ENCODE measurements at regions not wholly inside any gene's neighbourhood (a gene's known extent, or its start where the extent isn't known, plus 50 kb on each side); places are given as distances from the start of the nearest gene placed in this dataset.
"Not testable (repeated sequence)": the region's sequence is repeated elsewhere in the genome, so short reads cannot be mapped to it uniquely, and the experiment has no call there.

- H3K9ac ChIP-seq (ENCODE audit: low read length): no peak overlapping the region
- no peak overlapping the region for H3K4me3 ChIP-seq (ENCODE audit: low read length)
- H3K9me3 ChIP-seq (ENCODE audit: control insufficient read depth, low read depth, low read length): no peaks in the 10 kb centered on the region
- peaks cover 11% of the 10 kb centered on the region for H3K27me3 ChIP-seq (ENCODE audit: control insufficient read depth, insufficient read depth, low read length)
- H3K4me1 ChIP-seq (ENCODE audit: control insufficient read depth, low read depth, low read length): peaks cover 18% of the 10 kb centered on the region
- H3K36me3 ChIP-seq (ENCODE audit: control insufficient read depth, low read depth, low read length): no peaks in the 10 kb centered on the region
- no peak overlapping the region for H3K27ac ChIP-seq (ENCODE audit: low read length)
Observed at GRCh38 chr2:64922482-64923384, 66.5 kb upstream of the SLC1A4 start.

- H3K9me3 ChIP-seq (ENCODE audit: control insufficient read depth, low read depth, low read length): no peaks in the 10 kb centered on the region
- H3K9ac ChIP-seq (ENCODE audit: low read length): no peak overlapping the region
- H3K4me1 ChIP-seq (ENCODE audit: control insufficient read depth, low read depth, low read length): peaks cover 12% of the 10 kb centered on the region
- no peaks in the 10 kb centered on the region for H3K36me3 ChIP-seq (ENCODE audit: control insufficient read depth, low read depth, low read length)
- H3K27me3 ChIP-seq (ENCODE audit: control insufficient read depth, insufficient read depth, low read length): peaks cover 11% of the 10 kb centered on the region
- H3K4me3 ChIP-seq (ENCODE audit: low read length): no peak overlapping the region
- no peak overlapping the region for H3K27ac ChIP-seq (ENCODE audit: low read length)
Observed at GRCh38 chr2:64923385-64923710, 65.9 kb upstream of the SLC1A4 start.

GRCh38 chr2:64924170-64924934, 64.8 kb upstream of the SLC1A4 start:
- Histone ChIP-seq H3K27me3 (ENCODE audit: control insufficient read depth, insufficient read depth, low read length) (peaks cover 5% of the 10 kb centered on the region), H3K36me3 (ENCODE audit: control insufficient read depth, low read depth, low read length) (no peaks in the 10 kb centered on the region), H3K9me3 (ENCODE audit: control insufficient read depth, low read depth, low read length) (no peaks in the 10 kb centered on the region), H3K9ac (ENCODE audit: low read length) (no peak overlapping the region), H3K4me3 (ENCODE audit: low read length) (no peak overlapping the region), H3K27ac (ENCODE audit: low read length) (no peak overlapping the region), H3K4me1 (ENCODE audit: control insufficient read depth, low read depth, low read length) (peaks cover 3% of the 10 kb centered on the region)

GRCh38 chr2:64925930-64926722, 63.1 kb upstream of the SLC1A4 start:
- H3K27me3 ChIP-seq (ENCODE audit: control insufficient read depth, insufficient read depth, low read length); H3K4me3 ChIP-seq (ENCODE audit: low read length); H3K36me3 ChIP-seq (ENCODE audit: control insufficient read depth, low read depth, low read length); H3K27ac ChIP-seq (ENCODE audit: low read length); H3K4me1 ChIP-seq (ENCODE audit: control insufficient read depth, low read depth, low read length); H3K9ac ChIP-seq (ENCODE audit: low read length); H3K9me3 ChIP-seq (ENCODE audit: control insufficient read depth, low read depth, low read length): not testable (repeated sequence)

GRCh38 chr2:64928813-64929212, 60.4 kb upstream of the SLC1A4 start:
- Histone ChIP-seq H3K4me3 (ENCODE audit: low read length) (no peak overlapping the region), H3K9ac (ENCODE audit: low read length) (no peak overlapping the region), H3K4me1 (ENCODE audit: control insufficient read depth, low read depth, low read length) (no peaks in the 10 kb centered on the region), H3K27me3 (ENCODE audit: control insufficient read depth, insufficient read depth, low read length) (no peaks in the 10 kb centered on the region), H3K27ac (ENCODE audit: low read length) (no peak overlapping the region), H3K36me3 (ENCODE audit: control insufficient read depth, low read depth, low read length) (no peaks in the 10 kb centered on the region), H3K9me3 (ENCODE audit: control insufficient read depth, low read depth, low read length) (no peaks in the 10 kb centered on the region)

GRCh38 chr2:64929333-64929732, 59.9 kb upstream of the SLC1A4 start:
- Histone ChIP-seq H3K36me3 (ENCODE audit: control insufficient read depth, low read depth, low read length) (no peaks in the 10 kb centered on the region), H3K4me1 (ENCODE audit: control insufficient read depth, low read depth, low read length) (no peaks in the 10 kb centered on the region), H3K4me3 (ENCODE audit: low read length) (no peak overlapping the region), H3K9me3 (ENCODE audit: control insufficient read depth, low read depth, low read length) (no peaks in the 10 kb centered on the region), H3K27ac (ENCODE audit: low read length) (no peak overlapping the region), H3K27me3 (ENCODE audit: control insufficient read depth, insufficient read depth, low read length) (no peaks in the 10 kb centered on the region), H3K9ac (ENCODE audit: low read length) (no peak overlapping the region)

GRCh38 chr2:64930258-64930671, 58.9 kb upstream of the SLC1A4 start:
- no peaks in the 10 kb centered on the region for H3K4me1 ChIP-seq (ENCODE audit: control insufficient read depth, low read depth, low read length)
- no peaks in the 10 kb centered on the region for H3K27me3 ChIP-seq (ENCODE audit: control insufficient read depth, insufficient read depth, low read length)
- H3K4me3 ChIP-seq (ENCODE audit: low read length): no peak overlapping the region
- H3K36me3 ChIP-seq (ENCODE audit: control insufficient read depth, low read depth, low read length): no peaks in the 10 kb centered on the region
- no peak overlapping the region for H3K27ac ChIP-seq (ENCODE audit: low read length)
- no peaks in the 10 kb centered on the region for H3K9me3 ChIP-seq (ENCODE audit: control insufficient read depth, low read depth, low read length)
- H3K9ac ChIP-seq (ENCODE audit: low read length): no peak overlapping the region

- H3K9ac ChIP-seq (ENCODE audit: low read length): no peak overlapping the region
- no peaks in the 10 kb centered on the region for H3K27me3 ChIP-seq (ENCODE audit: control insufficient read depth, insufficient read depth, low read length)
- no peak overlapping the region for H3K4me3 ChIP-seq (ENCODE audit: low read length)
- no peaks in the 10 kb centered on the region for H3K36me3 ChIP-seq (ENCODE audit: control insufficient read depth, low read depth, low read length)
- H3K27ac ChIP-seq (ENCODE audit: low read length): no peak overlapping the region
- no peaks in the 10 kb centered on the region for H3K9me3 ChIP-seq (ENCODE audit: control insufficient read depth, low read depth, low read length)
- no peaks in the 10 kb centered on the region for H3K4me1 ChIP-seq (ENCODE audit: control insufficient read depth, low read depth, low read length)
Observed at GRCh38 chr2:64931246-64932115, 57.7 kb upstream of the SLC1A4 start.

GRCh38 chr2:64932116-64932370, 57.2 kb upstream of the SLC1A4 start:
- Histone ChIP-seq H3K27me3 (ENCODE audit: control insufficient read depth, insufficient read depth, low read length) (no peaks in the 10 kb centered on the region), H3K36me3 (ENCODE audit: control insufficient read depth, low read depth, low read length) (no peaks in the 10 kb centered on the region), H3K4me3 (ENCODE audit: low read length) (no peak overlapping the region), H3K4me1 (ENCODE audit: control insufficient read depth, low read depth, low read length) (no peaks in the 10 kb centered on the region), H3K27ac (ENCODE audit: low read length) (no peak overlapping the region), H3K9me3 (ENCODE audit: control insufficient read depth, low read depth, low read length) (no peaks in the 10 kb centered on the region), H3K9ac (ENCODE audit: low read length) (no peak overlapping the region)

- H3K27ac ChIP-seq (ENCODE audit: low read length): no peak overlapping the region
- H3K9ac ChIP-seq (ENCODE audit: low read length): no peak overlapping the region
- H3K4me3 ChIP-seq (ENCODE audit: low read length): no peak overlapping the region
- no peaks in the 10 kb centered on the region for H3K27me3 ChIP-seq (ENCODE audit: control insufficient read depth, insufficient read depth, low read length)
- H3K36me3 ChIP-seq (ENCODE audit: control insufficient read depth, low read depth, low read length): no peaks in the 10 kb centered on the region
- H3K9me3 ChIP-seq (ENCODE audit: control insufficient read depth, low read depth, low read length): no peaks in the 10 kb centered on the region
- H3K4me1 ChIP-seq (ENCODE audit: control insufficient read depth, low read depth, low read length): no peaks in the 10 kb centered on the region
Observed at GRCh38 chr2:64932371-64933216, 56.6 kb upstream of the SLC1A4 start.
